GM08714 (cell line): ENCODE measurements at regions not wholly inside any gene's neighbourhood (a gene's known extent, or its start where the extent isn't known, plus 50 kb on each side); places are given as distances from the start of the nearest gene placed in this dataset.

Experiments used
- H3K4me3 ChIP-seq: fragments of 200-500 bp; sonication (Bioruptor generic); 2 replicates; pipeline ENCODE4 v1.5.1; 2014; ENCODE audit warnings: mild to moderate bottlenecking, low read length, inconsistent platforms
- ZNF274 ChIP-seq: IDR thresholded peaks from 2 replicates; pipeline ENCODE4 v1.6.1; 2012; ENCODE audit warnings: mild to moderate bottlenecking, low read depth, low read length

GRCh38 chr6:105832313-105832761 is 253.8 kb upstream of the PRDM1 start:
- no peak for TF ChIP-seq ZNF274
- H3K4me3 ChIP-seq: no peak overlapping the region

DNA sequence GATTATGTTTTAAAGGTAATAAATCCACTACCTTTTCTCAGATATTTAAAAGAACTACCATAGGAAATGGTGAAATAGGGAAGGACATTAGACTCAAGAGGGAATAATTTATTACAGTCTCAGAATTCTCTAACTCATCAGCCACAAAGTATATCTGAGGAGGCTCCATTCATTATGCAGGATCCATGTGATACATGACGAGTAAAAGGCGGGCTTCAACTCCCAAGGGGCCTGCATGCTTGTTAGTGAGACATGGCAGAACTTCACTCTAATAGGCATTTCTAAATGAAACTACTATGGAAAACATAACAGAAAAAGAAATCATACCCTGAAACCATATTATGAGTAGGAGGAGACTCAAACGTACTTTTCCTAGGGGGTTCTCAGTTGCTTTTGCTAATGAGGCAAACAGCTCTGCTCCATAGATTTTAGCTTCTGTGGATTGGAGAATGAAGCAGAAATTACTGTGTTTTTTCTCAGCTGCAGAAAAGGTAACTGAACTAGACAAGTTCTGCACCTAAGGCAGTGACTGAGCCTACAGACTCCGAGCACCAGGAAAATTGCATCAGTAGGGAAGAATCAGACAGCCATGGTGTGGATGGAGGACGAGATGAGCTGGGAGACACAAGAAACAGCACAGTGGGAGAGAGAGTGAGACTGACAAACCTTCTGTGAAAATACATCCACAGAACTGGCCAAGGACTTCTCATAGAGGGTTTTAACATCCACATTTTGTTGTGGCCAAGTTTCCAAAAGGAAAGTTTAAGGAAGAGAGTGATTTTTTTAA is 254.6 kb upstream of the PRDM1 start:
- H3K4me3 ChIP-seq: no peak overlapping the region
- no peak for TF ChIP-seq ZNF274

DNA sequence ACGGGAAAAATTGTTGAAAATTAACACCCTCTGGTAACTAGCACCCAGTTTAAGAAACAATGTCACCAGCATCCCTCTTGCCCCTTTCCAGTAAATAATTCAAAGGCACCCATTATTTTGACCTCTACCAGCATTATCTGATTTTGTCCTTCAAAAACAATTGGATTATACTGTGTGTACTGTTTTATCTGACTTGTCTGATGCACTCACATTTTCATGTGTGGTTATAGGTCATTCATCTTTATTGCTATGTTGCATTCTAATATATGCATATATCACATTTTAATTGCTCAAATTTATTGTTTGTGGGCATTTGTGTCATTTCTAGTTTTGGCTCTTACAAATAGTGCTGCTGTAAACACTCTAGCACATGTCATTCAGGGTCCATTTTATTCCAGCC is 260.9 kb upstream of the PRDM1 start:
- no peak for TF ChIP-seq ZNF274
- no peak overlapping the region for H3K4me3 ChIP-seq

DNA sequence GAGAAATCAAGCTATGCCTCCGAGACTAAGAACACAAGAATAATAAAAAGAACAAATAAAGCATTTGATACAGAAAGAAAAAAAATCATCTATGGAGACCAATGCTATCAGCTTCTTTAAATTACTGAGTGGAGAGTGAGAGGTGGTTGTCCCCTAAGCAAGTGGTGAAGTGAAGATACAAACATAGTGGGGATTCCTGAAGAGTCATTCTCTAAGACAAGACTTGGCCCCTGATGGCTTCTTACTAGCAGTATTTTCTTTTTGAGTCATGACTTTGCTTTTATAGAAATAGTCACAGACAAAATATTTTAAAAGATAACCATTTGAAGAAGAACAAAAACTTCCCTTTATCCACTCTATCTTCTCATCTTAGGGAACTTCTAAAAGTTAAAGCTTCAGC is 261.4 kb upstream of the PRDM1 start:
- H3K4me3 ChIP-seq: no peak overlapping the region
- TF ChIP-seq ZNF274: no peak

GRCh38 chr6:105821777-105822176 is 264.4 kb upstream of the PRDM1 start:
- TF ChIP-seq ZNF274: no peak
- H3K4me3 ChIP-seq: no peak overlapping the region

- TF ChIP-seq ZNF274: no peak
These were observed 265.1 kb upstream of the PRDM1 start for GRCh38 chr6:105821027-105821426.

DNA sequence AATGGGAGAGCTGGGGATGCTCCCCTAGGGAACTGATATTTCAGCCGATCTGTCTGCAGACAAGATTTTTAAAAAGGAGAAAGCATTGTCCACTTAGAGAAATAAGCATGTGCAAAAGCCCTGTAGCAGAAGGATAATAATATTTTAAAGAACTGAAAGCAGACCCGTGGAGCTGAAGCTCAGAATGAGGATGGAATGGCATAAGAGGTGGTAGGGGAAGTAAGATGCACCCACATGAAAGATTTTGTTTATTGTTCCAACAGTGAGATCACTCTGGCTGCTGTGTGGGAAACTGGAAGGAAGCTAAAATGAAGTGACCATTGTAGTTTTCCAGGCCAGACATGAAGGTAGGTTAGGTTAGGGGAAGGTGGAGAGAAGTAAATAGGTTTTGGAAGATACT is 266.4 kb upstream of the PRDM1 start:
- no peak overlapping the region for H3K4me3 ChIP-seq
- TF ChIP-seq ZNF274: no peak

More at GRCh38 chr6:105821027-105821426, 265.1 kb upstream of the PRDM1 start:
- no peak overlapping the region for H3K4me3 ChIP-seq

GRCh38 chr6:105818505-105818904 is 267.6 kb upstream of the PRDM1 start:
- H3K4me3 ChIP-seq: no peak overlapping the region

DNA sequence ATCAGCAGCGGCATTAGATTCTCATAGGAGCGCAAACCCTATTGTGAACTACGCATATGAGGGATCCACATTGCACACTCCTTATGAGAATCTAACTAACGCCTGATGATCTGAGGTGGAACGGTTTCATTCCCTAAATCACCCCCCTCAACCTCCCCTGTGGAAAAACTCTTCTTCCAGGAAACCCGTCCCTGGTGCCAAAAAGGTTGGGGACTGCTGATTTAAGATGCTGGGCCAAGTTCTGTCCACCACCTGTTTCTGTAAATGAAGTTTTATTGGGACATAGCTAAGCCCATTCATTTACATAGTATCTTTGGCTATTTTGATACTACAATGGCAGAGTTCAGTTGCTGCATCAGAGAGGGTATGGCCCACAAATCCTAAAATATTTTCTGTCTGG is 268.2 kb upstream of the PRDM1 start:
- TF ChIP-seq ZNF274: no peak
- H3K4me3 ChIP-seq: no peak overlapping the region

More at GRCh38 chr6:105818505-105818904, 267.6 kb upstream of the PRDM1 start:
- TF ChIP-seq ZNF274: no peak

DNA sequence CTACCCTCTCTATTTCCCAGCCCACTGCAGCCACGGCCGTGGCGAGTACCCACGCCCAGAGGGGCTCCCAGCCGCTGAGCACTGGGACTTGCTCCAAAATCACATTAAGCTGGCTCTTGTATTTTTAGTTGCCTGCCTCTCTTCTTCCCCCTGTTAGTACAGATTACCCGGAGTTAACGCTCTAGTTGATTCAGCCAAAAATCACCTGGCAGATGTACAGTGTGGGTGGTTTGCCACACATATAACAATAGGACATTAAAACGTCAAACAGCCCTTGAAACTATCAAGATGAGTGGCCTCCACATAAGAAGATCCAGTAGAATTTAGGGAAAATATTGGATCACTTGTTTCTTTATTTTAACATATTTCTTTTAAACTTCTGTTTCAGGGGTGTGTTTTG is 268.8 kb upstream of the PRDM1 start:
- no peak for TF ChIP-seq ZNF274
- H3K4me3 ChIP-seq: no peak overlapping the region

DNA sequence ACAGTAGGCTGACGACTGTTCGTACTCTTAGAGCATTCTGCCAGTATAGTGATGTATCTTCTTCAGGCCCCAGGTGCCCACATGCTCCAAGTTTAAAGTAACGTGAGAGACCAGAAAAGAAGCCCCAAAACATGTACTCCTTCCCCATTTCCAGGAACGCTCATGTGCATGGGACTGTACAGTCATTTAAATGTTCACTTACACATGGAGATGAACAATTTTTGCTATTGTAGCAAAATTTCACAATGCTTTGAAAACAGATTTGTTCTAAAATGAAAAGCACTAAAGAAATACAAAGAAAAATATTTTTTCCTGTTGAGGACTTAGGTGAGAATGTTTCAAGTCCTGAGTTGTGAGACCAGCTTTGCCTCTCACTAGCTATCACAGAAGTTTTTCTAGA is 269.3 kb upstream of the PRDM1 start:
- no peak for TF ChIP-seq ZNF274
- no peak overlapping the region for H3K4me3 ChIP-seq

DNA sequence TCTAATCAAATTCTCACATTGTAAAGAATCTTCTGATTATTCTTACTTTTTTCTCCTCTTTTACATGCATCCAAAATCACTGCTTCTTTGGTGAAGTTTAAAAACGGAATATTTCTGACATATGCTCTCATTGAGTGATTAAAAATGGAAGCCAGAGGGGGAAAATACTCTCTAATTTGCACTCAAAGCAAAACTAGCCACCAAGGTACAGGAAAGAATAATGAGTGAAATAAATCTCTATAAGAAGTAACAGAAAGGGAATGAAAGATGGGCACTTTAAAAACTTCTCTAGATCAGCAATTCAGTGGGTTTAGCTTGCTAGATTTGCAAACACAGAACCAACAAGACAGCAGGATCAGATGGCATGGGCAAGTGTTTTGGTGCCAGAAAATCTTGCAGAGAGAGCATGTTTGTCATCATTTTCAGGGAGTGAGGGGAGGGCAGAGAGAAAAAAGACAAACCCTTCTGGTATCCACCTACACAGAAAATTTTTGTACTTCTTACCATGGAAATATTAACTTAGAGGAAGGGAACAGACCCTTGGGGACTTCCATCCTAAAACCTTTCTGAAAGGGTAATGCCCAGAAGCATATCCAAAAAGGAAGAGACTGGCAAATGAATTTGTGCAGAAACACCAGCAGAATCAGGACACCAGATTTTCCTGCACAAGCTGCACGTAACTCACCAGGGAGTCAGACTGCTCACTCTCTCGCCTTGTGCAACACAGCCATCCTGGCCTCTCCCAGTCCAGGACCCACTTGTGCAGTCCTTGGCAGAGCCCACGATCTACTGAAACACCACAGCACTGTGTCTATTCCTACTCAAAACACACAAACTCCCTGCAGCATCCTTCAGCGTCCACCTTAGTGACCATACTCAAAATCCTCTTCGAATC is 270.2 kb upstream of the PRDM1 start:
- no peak for TF ChIP-seq ZNF274
- H3K4me3 ChIP-seq: no peak overlapping the region

- H3K4me3 ChIP-seq: no peak overlapping the region
- no peak for TF ChIP-seq ZNF274
These were observed 271.2 kb upstream of the PRDM1 start for GRCh38 chr6:105814745-105815536.

DNA sequence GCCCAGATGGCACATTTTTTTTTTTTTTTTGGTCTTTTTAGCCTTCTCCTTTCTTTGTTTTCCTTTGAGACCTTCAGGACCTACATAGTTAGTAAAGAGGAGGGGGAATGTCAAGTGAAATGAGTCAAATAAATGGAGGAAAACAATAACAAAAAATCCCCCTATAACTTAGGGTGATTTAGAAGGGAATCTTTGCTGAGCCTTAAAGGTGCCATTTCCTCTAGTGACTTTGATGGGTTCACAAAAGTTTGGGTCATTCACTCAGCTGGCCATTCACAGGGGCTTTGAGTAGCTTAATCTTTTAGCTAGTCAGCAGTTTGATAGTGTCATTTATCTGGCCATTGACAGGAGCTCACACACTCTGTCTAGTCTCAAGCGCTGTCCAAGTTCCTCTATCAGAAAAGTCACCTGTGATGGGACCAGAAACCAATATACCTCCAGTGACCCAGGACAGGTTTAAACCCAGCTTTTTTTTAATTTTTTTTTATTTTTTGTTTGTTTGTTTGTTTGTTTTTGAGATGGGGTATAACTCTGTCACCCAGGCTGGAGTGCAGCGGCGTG is 275.1 kb upstream of the PRDM1 start:
- TF ChIP-seq ZNF274: no peak
- H3K4me3 ChIP-seq: no peak overlapping the region
